ENCODE measurements at regions not wholly inside any gene's neighbourhood (a gene's known extent, or its start where the extent isn't known, plus 50 kb on each side); places are given as distances from the start of the nearest gene placed in this dataset.
A peak's percentile ranks its signal among the peaks of the same experiment; 100 is the strongest.

GRCh38 chr20:47886454-47887041, 101.3 kb upstream of the SULF2 start (continued):
- no peak for TF ChIP-seq ZFP62 (CRISPR knock-in tag; IDR thresholded peaks at IDR 0.05)
- TF ChIP-seq RFX5 (IDR thresholded peaks at IDR 0.05; ENCODE audit: low read depth, low read length): no peak
- TF ChIP-seq ZNF335 (CRISPR knock-in tag; IDR thresholded peaks at IDR 0.05): no peak
- TF ChIP-seq SKI (IDR thresholded peaks at IDR 0.05; ENCODE audit: partially characterized antibody): peak; percentile 67
- TF ChIP-seq ZNF703 (CRISPR knock-in tag; IDR thresholded peaks at IDR 0.05; ENCODE audit: borderline replicate concordance): no peak
- no peak for TF ChIP-seq SNAPC4 (CRISPR knock-in tag; IDR thresholded peaks at IDR 0.05)
- no peak for TF ChIP-seq ZNF101 (CRISPR knock-in tag; IDR thresholded peaks at IDR 0.05; ENCODE audit: borderline replicate concordance, low read depth)
- no peak for TF ChIP-seq ZNF788 (CRISPR knock-in tag; IDR thresholded peaks at IDR 0.05; ENCODE audit: borderline replicate concordance)
- TF ChIP-seq ZFP91 (CRISPR knock-in tag; IDR thresholded peaks at IDR 0.05; ENCODE audit: borderline replicate concordance): no peak
- 0 out of 2 replicates have a peak, but pooled peaks have one; percentile 7 for TF ChIP-seq RARA (CRISPR knock-in tag; IDR thresholded peaks at IDR 0.05)
- no peak for TF ChIP-seq CBX1 (IDR thresholded peaks at IDR 0.05; ENCODE audit: low read depth)
- no peak for TF ChIP-seq XBP1 (CRISPR knock-in tag; IDR thresholded peaks at IDR 0.05)
- TF ChIP-seq ETS1 (CRISPR knock-in tag; IDR thresholded peaks at IDR 0.05): no peak
- no peak for TF ChIP-seq BRCA1 (CRISPR knock-in tag; IDR thresholded peaks at IDR 0.05)
- no peak for TF ChIP-seq ZNF44 (CRISPR knock-in tag; IDR thresholded peaks at IDR 0.05)
- TF ChIP-seq ZNF572 (CRISPR knock-in tag; IDR thresholded peaks at IDR 0.05): 0 out of 2 replicates have a peak, but pooled peaks have one; percentile 64
- peak; percentile 71 for TF ChIP-seq ZNF687 (CRISPR knock-in tag; IDR thresholded peaks at IDR 0.05)
- no peak for TF ChIP-seq ZBTB8A (CRISPR knock-in tag; IDR thresholded peaks at IDR 0.05; ENCODE audit: borderline replicate concordance, low read depth)
- TF ChIP-seq ZNF484 (CRISPR knock-in tag; IDR thresholded peaks at IDR 0.05; ENCODE audit: borderline replicate concordance, low read depth): no peak
